Fibroblast of villous mesenchyme (primary cell): ENCODE measurements at regions not wholly inside any gene's neighbourhood (a gene's known extent, or its start where the extent isn't known, plus 50 kb on each side); places are given as distances from the start of the nearest gene placed in this dataset.

Experiments
- DNase-seq: peaks from one replicate; pipeline ENCODE4 v3.0.0-alpha.2; 2010; ENCODE audit warnings: low read depth
- H3K4me3 ChIP-seq: 2 replicates; pipeline ENCODE4 v1.5.1; 2011; ENCODE audit warnings: low read depth, mild to moderate bottlenecking, low read length
- TF ChIP-seq, protein P1 (sequence below): IDR thresholded peaks from 2 replicates; pipeline ENCODE4 v1.5.1; 2012; ENCODE audit warnings: low read depth, mild to moderate bottlenecking, low read length; ENCODE audit not compliant: insufficient read depth

DNA sequence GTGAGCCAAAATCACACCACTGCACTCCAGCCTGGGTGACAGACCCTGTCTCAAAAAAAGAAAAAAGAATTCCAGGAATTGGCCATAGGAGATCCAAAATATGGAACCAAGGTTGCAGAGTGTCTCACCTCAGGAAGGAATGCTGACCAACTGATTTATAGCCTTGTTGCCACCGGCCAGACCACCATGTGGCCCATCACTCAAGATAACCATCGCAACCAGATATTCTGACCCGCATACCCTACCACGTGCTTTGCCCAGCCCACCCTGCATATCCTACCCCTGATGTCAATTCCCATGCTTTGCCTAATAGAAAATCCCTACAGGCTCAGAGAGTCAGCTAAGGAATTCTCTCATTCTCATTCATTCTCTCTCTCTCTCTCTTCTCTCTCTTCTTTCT is 95.1 kb upstream of the DOCK9 start:
- DNase-seq = no peak

DNA sequence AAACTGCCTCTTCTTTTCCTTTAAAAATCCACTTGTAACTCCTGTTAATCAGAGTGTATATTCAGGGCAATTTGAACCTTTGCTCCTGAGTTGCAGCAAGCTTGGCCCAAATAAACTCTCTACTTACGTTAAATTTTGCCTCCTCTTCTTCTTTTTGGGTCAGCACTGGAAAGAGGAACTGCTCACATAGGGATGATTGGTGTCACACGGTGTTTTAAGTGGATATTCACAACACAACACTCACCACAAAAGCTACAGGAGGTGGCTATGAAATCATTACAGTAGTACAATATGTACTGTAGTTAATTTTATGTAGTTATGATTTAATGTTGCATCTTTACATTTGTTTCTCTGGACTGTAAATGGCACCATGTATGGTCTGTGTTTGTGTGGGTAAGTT is 96.8 kb upstream of the DOCK9 start:
- no peak for DNase-seq
- TF ChIP-seq, protein P1, sequence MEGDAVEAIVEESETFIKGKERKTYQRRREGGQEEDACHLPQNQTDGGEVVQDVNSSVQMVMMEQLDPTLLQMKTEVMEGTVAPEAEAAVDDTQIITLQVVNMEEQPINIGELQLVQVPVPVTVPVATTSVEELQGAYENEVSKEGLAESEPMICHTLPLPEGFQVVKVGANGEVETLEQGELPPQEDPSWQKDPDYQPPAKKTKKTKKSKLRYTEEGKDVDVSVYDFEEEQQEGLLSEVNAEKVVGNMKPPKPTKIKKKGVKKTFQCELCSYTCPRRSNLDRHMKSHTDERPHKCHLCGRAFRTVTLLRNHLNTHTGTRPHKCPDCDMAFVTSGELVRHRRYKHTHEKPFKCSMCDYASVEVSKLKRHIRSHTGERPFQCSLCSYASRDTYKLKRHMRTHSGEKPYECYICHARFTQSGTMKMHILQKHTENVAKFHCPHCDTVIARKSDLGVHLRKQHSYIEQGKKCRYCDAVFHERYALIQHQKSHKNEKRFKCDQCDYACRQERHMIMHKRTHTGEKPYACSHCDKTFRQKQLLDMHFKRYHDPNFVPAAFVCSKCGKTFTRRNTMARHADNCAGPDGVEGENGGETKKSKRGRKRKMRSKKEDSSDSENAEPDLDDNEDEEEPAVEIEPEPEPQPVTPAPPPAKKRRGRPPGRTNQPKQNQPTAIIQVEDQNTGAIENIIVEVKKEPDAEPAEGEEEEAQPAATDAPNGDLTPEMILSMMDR = no peak
- no peak overlapping the region for H3K4me3 ChIP-seq

More for the DNA sequence above, 95.1 kb upstream of the DOCK9 start:
- no peak overlapping the region for H3K4me3 ChIP-seq
- TF ChIP-seq, protein P1 = no peak

DNA sequence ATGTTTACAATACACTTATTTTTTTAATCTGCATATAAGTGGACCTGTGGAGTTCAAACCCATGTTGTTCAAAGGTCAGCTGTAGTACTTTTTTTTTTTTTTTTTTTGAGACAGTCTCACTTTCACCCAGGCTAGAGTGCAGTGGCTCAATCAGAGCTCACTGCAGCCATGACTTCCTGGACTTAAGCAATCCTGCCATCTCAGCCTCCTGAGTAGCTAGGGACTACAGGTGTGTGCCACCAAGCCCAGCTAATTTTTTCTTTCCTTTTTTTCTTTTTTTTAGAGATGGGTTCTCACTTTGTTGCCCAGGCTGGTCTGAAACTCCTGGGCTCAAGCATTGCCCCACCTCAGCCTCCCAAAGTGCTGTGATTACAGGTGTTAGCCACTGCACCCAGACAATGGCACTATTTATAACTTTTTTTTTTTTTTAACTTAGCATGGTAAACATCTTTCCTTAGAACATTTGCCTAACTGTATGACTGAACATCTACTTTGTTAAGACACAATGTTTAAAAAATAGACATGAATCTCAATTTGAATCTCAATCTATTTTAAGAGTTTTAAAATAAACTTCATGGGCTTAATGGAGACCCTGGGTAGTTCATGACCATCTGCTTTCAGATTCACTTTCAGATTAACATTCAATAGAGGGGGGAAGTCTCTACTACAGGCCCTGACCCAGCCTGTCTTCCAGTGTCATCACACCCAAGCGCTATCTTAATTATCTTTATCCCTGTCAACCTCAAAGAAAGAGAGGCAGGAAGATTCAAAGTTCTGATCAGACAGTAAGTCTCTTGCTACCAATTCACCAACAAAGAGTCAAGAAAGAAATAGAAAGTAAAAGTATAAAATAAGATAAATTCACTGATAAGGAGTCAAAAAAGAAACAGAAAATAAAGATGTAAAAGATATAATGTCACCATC is 97.7 kb upstream of the DOCK9 start:
- no peak for DNase-seq
- no peak overlapping the region for H3K4me3 ChIP-seq
- TF ChIP-seq, protein P1 = no peak

DNA sequence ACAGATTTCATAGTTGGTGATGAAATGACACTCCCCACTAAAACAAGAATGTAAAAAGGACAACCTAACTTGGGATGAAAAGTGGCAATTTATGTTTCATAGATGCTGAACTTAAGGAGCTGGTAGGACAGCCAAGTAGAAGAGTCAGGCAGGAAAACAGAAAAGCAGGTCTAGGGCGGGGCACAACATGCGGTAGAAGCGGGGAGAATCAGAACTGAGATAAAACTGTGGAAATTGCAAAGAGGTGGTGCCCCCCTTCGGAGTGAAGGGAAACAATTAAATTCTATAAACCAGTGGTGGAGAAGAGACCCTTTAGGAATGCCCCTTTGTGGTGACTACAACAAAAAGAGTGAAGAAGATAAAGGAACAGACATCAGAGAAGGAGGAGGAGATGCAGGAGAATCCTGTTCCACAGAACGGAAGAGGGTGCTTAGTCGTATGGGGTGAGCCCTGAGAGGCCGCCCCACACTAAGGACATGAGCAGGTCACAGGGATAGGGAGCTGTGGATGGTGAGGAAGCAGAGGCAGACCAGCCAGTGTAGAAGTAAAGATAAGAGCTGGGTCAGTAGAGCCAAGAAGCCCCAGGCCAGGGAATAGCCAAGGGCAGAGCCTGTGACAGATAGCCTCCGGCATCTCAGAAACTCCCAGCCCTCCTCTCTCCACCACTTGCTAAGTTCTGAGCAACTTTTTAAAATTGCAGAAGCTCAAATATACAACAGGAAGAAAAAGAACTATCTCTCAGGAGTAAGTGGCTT is 100.3 kb upstream of the DOCK9 start:
- TF ChIP-seq, protein P1 = no peak
- H3K4me3 ChIP-seq = no peak overlapping the region
- DNase-seq = no peak

DNA sequence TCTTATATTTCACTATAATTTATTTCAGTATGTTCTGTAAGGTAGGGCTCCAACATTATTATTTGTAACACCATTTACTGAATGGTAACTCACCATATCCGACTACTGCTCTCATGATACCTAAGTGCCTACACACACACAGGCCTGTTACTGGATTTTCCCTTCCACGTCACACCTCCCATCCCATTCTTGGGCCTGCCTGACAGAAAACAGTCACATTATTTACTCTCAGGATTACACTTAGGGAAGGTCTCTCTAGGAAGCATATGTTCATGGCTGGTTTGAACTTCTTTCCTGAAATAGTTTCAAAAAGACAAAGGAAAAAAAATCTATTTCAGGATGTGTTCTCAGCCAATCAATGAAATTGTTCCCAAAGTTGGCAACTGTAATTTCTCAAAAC is 102.3 kb upstream of the DOCK9 start:
- TF ChIP-seq, protein P1 = no peak

DNA sequence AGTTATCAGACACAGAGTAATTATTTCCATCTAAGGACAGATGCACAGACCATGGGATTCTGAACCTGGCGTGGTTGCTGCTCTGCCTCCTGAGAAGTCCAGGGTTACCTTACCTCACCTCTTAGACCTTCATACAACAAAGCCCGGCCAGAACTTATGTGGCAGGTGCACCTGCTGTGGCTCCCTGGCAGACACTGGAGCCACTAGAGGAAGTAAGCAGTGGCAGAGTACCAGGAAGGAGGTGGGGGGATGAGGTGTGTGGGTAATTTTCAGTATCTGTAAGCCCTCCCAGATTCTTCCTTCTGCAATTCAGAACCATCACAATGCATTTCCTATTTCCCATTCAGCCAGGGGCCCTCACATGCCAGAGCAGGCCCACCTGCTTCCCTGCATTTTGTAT is 106.1 kb upstream of the DOCK9 start:
- TF ChIP-seq, protein P1 = no peak
- DNase-seq = no peak
- no peak overlapping the region for H3K4me3 ChIP-seq

More for the DNA sequence above, 102.3 kb upstream of the DOCK9 start:
- DNase-seq = no peak
- no peak overlapping the region for H3K4me3 ChIP-seq
